ENCODE measurements at regions not wholly inside any gene's neighbourhood (a gene's known extent, or its start where the extent isn't known, plus 50 kb on each side); places are given as distances from the start of the nearest gene placed in this dataset.

DNA sequence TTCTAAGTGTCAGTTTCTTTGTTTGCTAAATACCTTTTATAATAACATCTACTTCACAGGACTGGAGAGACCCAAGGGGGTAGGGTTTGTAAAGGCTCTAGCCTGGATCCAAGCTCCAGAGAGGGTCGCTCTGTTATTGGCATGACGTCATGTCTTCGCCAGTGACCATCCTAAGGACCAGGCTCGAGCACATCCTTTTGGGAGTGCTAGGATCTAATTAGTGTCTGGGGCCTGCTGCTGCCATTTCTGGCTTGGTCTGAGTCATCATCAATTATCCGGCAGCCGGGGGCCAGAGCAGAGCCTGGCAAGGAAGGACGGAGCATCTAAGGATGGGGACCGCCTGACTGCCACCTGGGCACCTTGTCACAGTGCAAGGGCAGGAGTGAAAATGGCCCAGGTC lies 153.0 kb downstream of the NSG2 start:
- Histone ChIP-seq H3K4me3 (no peak overlapping the region), H3K9ac (ENCODE audit: low read depth in 2 of 2, low read length in 2 of 2) (no peak overlapping the region), H3K36me3 (no peaks in the 10 kb centered on the region), H3K4me1 (no peaks in the 10 kb centered on the region), H3K9me3 (no peaks in the 10 kb centered on the region), H3K27me3 (no peaks in the 10 kb centered on the region), H3K27ac (no peak overlapping the region)
- DNase-seq = no peak
- intact Hi-C loops (cut with DNase I) = no loop called here
- TF ChIP-seq, protein P1, sequence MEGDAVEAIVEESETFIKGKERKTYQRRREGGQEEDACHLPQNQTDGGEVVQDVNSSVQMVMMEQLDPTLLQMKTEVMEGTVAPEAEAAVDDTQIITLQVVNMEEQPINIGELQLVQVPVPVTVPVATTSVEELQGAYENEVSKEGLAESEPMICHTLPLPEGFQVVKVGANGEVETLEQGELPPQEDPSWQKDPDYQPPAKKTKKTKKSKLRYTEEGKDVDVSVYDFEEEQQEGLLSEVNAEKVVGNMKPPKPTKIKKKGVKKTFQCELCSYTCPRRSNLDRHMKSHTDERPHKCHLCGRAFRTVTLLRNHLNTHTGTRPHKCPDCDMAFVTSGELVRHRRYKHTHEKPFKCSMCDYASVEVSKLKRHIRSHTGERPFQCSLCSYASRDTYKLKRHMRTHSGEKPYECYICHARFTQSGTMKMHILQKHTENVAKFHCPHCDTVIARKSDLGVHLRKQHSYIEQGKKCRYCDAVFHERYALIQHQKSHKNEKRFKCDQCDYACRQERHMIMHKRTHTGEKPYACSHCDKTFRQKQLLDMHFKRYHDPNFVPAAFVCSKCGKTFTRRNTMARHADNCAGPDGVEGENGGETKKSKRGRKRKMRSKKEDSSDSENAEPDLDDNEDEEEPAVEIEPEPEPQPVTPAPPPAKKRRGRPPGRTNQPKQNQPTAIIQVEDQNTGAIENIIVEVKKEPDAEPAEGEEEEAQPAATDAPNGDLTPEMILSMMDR (IDR thresholded peaks at IDR 0.05) = no peak

DNA sequence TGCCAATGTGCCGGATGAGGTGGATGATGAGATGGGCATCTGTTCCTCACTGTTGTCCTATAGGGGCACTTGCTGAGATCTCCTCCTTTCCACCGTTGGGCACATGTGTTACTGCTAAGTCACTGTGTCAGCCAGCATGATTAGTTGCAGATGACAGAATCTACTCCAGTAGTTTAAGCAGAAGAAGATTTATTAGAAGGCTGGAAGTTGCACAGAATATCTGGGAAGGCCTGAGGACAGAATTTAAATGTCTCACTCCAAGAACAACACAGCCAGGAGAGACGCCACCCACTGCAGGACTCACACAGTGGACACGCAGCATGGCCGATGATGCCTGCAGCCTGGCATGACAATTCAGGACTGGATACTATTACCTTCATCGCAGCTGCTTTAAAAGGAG lies 157.5 kb downstream of the NSG2 start:
- Histone ChIP-seq H3K9me3 (no peaks in the 10 kb centered on the region), H3K9ac (ENCODE audit: low read depth in 2 of 2, low read length in 2 of 2) (no peak overlapping the region), H3K4me1 (no peaks in the 10 kb centered on the region), H3K36me3 (no peaks in the 10 kb centered on the region), H3K27ac (no peak overlapping the region), H3K4me3 (no peak overlapping the region), H3K27me3 (no peaks in the 10 kb centered on the region)
- DNase-seq = no peak
- TF ChIP-seq, protein P1 (IDR thresholded peaks at IDR 0.05) = no peak
- intact Hi-C loops (cut with DNase I) = no loop called here

DNA sequence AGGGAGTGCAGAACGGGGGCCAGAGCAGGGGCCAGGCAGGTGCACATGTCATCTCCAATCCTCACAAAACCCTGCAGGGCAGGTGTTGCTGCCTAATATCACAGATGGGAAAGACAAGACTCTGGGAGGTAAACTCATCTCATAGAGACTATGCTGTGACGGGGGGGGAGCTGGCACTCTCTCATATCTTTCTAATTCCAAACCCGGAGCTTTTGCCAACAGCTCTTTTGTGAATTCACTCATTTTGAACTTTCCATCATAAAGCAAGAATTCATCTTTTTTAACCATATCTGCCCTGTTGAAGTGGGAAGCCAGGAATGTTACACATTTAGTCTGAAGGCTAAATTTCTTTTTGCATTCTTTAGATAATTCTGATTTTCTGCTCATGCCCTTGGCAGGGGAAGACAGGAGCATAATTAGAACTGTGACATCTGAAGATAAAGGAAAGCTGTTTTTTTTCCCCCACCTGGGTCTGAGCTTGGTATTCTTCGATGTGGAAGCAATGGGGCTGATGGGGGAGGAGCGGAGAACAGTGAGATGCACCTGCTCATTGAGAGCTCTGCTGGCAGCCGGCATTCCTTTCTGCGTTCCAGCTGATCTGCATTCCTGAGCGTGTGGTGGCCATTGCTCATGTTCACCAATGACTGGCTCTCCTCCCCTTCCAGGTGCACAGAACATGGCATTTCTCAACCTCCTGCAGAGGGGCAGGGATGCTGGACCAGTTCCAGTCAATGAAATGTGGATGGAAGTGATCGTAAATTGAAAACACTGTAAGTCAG lies 159.2 kb downstream of the NSG2 start:
- H3K9me3 ChIP-seq = no peaks in the 10 kb centered on the region
- TF ChIP-seq, protein P1 (IDR thresholded peaks at IDR 0.05) = no peak
- no peaks in the 10 kb centered on the region for H3K27me3 ChIP-seq
- H3K4me1 ChIP-seq = no peaks in the 10 kb centered on the region
- H3K27ac ChIP-seq = no peak overlapping the region
- H3K36me3 ChIP-seq = no peaks in the 10 kb centered on the region
- intact Hi-C loops (cut with DNase I) = no loop called here
- DNase-seq = no peak
- no peak overlapping the region for H3K9ac ChIP-seq (ENCODE audit: low read depth in 2 of 2, low read length in 2 of 2)
- H3K4me3 ChIP-seq = no peak overlapping the region

DNA sequence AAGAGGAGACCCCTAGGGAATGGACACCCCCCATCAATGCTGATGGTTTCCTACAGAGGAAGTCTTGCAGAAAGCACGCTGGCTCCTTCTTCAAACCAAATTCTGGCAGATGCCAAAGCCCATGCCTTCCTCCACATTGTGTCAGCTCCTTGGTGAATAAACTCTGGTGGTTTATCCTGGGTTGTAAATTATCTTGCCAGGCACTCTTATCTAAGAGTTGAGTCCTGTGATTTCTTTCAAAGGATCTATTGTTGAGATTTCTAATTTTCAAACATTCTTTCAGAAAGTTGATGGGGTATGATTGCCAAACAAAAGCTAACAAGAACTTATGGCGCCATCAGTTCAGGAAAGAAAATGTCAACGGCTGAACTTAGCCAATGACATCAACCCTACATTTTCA lies 160.4 kb downstream of the NSG2 start:
- H3K36me3 ChIP-seq = no peaks in the 10 kb centered on the region
- no peak overlapping the region for H3K4me3 ChIP-seq
- TF ChIP-seq, protein P1 (IDR thresholded peaks at IDR 0.05) = no peak
- no peak for DNase-seq
- H3K9me3 ChIP-seq = no peaks in the 10 kb centered on the region
- no peaks in the 10 kb centered on the region for H3K27me3 ChIP-seq
- no peak overlapping the region for H3K27ac ChIP-seq
- no peaks in the 10 kb centered on the region for H3K4me1 ChIP-seq
- intact Hi-C loops (cut with DNase I) = no loop called here
- H3K9ac ChIP-seq (ENCODE audit: low read depth in 2 of 2, low read length in 2 of 2) = no peak overlapping the region

DNA sequence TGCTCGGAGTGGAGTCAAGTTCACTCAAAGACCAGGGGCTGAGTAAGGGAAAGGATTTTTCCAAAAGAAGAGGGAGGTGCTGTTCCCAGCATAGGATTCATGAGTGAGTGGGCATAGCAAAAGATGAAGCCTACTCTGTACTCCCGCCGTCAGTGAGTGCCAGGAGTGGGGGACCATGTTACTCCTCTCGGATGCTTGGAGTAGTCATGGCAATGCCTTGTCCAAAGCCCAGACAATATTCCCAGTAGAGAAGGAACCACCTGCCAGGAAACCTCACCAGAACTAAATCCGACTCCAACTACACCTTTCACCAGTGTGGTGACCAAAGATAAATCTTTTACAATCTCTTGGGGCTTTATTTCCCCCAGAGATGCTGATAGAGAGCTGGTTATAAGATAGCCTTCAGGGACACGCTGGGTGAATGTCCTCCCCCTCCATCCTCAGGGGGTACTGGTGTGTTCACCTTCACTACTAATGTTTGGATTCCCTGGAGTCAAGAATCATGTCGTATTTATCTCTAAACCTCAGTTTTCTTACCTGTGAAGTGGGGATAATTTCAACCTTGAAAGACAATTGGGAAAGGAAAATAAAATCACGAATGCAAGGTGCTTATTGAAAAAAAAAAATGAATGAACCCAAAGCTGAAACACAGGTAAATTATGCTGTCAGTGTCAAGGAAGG lies 165.2 kb downstream of the NSG2 start:
- Histone ChIP-seq H3K9ac (ENCODE audit: low read depth in 2 of 2, low read length in 2 of 2) (no peak overlapping the region), H3K27me3 (no peaks in the 10 kb centered on the region)
- TF ChIP-seq, protein P1 (IDR thresholded peaks at IDR 0.05) = no peak

More for the DNA sequence above, 165.2 kb downstream of the NSG2 start:
- no peaks in the 10 kb centered on the region for H3K36me3 ChIP-seq
- intact Hi-C loops (cut with DNase I) = no loop called here
- H3K27ac ChIP-seq = no peak overlapping the region
- DNase-seq = no peak
- H3K4me3 ChIP-seq = no peak overlapping the region
- no peaks in the 10 kb centered on the region for H3K4me1 ChIP-seq
- H3K9me3 ChIP-seq = no peaks in the 10 kb centered on the region
